HEK293 (cell line): ENCODE measurements at regions not wholly inside any gene's neighbourhood (a gene's known extent, or its start where the extent isn't known, plus 50 kb on each side); places are given as distances from the start of the nearest gene placed in this dataset.

Experiments
- CTCF ChIA-PET: fragments of 350-600 bp; formaldehyde crosslinking; extraction: SDS; loops from one replicate; lab custom pipeline; 2021; ENCODE audit warnings: antibody characterized with exemption; lab: Yijun Ruan, JAX
- POLR2A ChIA-PET: fragments of 300-600 bp; formaldehyde crosslinking; extraction: SDS; loops from one replicate; lab custom pipeline; 2020; ENCODE audit warnings: antibody characterized with exemption, inconsistent platforms; lab: Yijun Ruan, JAX
- H3K27ac ChIP-seq: fragments of 200-500 bp; sonication (Bioruptor generic); 2 replicates; pipeline ENCODE4 v1.5.1; 2014; ENCODE audit warnings: low read depth, low read length, control low read depth, inconsistent platforms; ENCODE audit errors: extremely low read depth
- H3K36me3 ChIP-seq, 2 experiments: fragments of 200-500 bp in 1 of 2; sonication (Bioruptor generic) in 1 of 2; 1 replicate in 1 of 2; 2 replicates in 1 of 2; pipeline ENCODE4 v1.5.1; 2014 to 2017; ENCODE audit warnings: inconsistent platforms in 2 of 2, low read length in 2 of 2; ENCODE audit not compliant: control insufficient read depth in 2 of 2, insufficient read depth in 1 of 2
- H3K4me1 ChIP-seq: fragments of 200-500 bp; sonication (Bioruptor generic); 2 replicates; pipeline ENCODE4 v1.5.1; 2014; ENCODE audit warnings: mild to moderate bottlenecking, low read length, inconsistent platforms; ENCODE audit not compliant: control insufficient read depth, insufficient read depth
- H3K4me3 ChIP-seq: 2 replicates; pipeline ENCODE4 v1.5.1; 2011; ENCODE audit warnings: low read depth, mild to moderate bottlenecking, control low read depth, low read length, moderate library complexity
- H3K9me3 ChIP-seq: fragments of 200-500 bp; sonication (Bioruptor generic); 2 replicates; pipeline ENCODE4 v1.5.1; 2014; ENCODE audit warnings: low read depth, low read length, inconsistent platforms; ENCODE audit not compliant: control insufficient read depth, insufficient read depth
- BCL11A ChIP-seq: fragments of 450-650 bp; formaldehyde crosslinking; IDR thresholded peaks from 2 replicates; pipeline ENCODE4 v1.5.1; 2016; ENCODE audit warnings: low read depth, missing biosample characterization, missing genetic modification characterization
- GFI1B ChIP-seq: fragments of 450-650 bp; formaldehyde crosslinking; IDR thresholded peaks from 2 replicates; pipeline ENCODE4 v1.5.1; 2016; ENCODE audit warnings: missing biosample characterization, missing genetic modification characterization
- GLI2 ChIP-seq: fragments of 450-650 bp; formaldehyde crosslinking; IDR thresholded peaks from 2 replicates; pipeline ENCODE4; 2017; ENCODE audit warnings: missing biosample characterization, missing genetic modification characterization, low read depth, borderline replicate concordance
- HOXD13 ChIP-seq: sonication (generic); formaldehyde crosslinking; IDR thresholded peaks from 2 replicates; pipeline ENCODE4 v1.8.0; 2022; ENCODE audit warnings: missing genetic modification reagents, borderline replicate concordance
- KLF16 ChIP-seq: fragments of 450-650 bp; formaldehyde crosslinking; IDR thresholded peaks from 2 replicates; pipeline ENCODE4 v1.5.1; 2017; ENCODE audit warnings: missing biosample characterization, missing genetic modification characterization
- OVOL3 ChIP-seq: fragments of 450-650 bp; formaldehyde crosslinking; IDR thresholded peaks from 2 replicates; pipeline ENCODE4 v1.5.1; 2016; ENCODE audit warnings: missing biosample characterization, missing genetic modification characterization
- RBAK ChIP-seq: fragments of 450-650 bp; formaldehyde crosslinking; IDR thresholded peaks from 2 replicates; pipeline ENCODE4 v1.5.1; 2016; ENCODE audit warnings: missing biosample characterization, missing genetic modification characterization
- SCRT1 ChIP-seq: fragments of 450-650 bp; formaldehyde crosslinking; IDR thresholded peaks from 2 replicates; pipeline ENCODE4 v1.5.1; 2016; ENCODE audit warnings: missing biosample characterization, missing genetic modification characterization, borderline replicate concordance
- ZBTB20 ChIP-seq: fragments of 450-650 bp; formaldehyde crosslinking; IDR thresholded peaks from 2 replicates; pipeline ENCODE4 v1.5.1; 2016; ENCODE audit warnings: missing biosample characterization, missing genetic modification characterization
- ZBTB21 ChIP-seq: fragments of 450-650 bp; formaldehyde crosslinking; IDR thresholded peaks from 2 replicates; pipeline ENCODE4 v1.5.1; 2017; ENCODE audit warnings: missing biosample characterization, missing genetic modification characterization
- ZFP37 ChIP-seq: fragments of 450-650 bp; formaldehyde crosslinking; IDR thresholded peaks from 2 replicates; pipeline ENCODE4 v1.5.1; 2016; ENCODE audit warnings: missing biosample characterization, missing genetic modification characterization
- ZNF112 ChIP-seq: fragments of 450-650 bp; formaldehyde crosslinking; IDR thresholded peaks from 2 replicates; pipeline ENCODE4 v1.5.0; 2017; ENCODE audit warnings: missing biosample characterization, missing genetic modification characterization
- ZNF155 ChIP-seq: fragments of 450-650 bp; formaldehyde crosslinking; IDR thresholded peaks from 2 replicates; pipeline ENCODE4 v1.5.1; 2016; ENCODE audit warnings: missing biosample characterization, missing genetic modification characterization
- ZNF221 ChIP-seq: fragments of 450-650 bp; formaldehyde crosslinking; IDR thresholded peaks from 2 replicates; pipeline ENCODE4 v1.5.1; 2017; ENCODE audit warnings: missing biosample characterization, missing genetic modification characterization, borderline replicate concordance
- ZNF292 ChIP-seq: fragments of 450-650 bp; formaldehyde crosslinking; IDR thresholded peaks from 2 replicates; pipeline ENCODE4 v1.5.1; 2016; ENCODE audit warnings: low read depth, missing biosample characterization, missing genetic modification characterization, borderline replicate concordance
- ZNF335 ChIP-seq: fragments of 450-650 bp; formaldehyde crosslinking; conservative IDR thresholded peaks from 2 replicates; pipeline ENCODE4 v1.5.1; 2016; ENCODE audit warnings: missing biosample characterization, missing genetic modification characterization
- ZNF354C ChIP-seq: fragments of 450-650 bp; formaldehyde crosslinking; IDR thresholded peaks from 2 replicates; pipeline ENCODE4 v1.5.1; 2016; ENCODE audit warnings: missing biosample characterization, missing genetic modification characterization, low read depth, borderline replicate concordance
- ZNF366 ChIP-seq: fragments of 450-650 bp; formaldehyde crosslinking; conservative IDR thresholded peaks from 2 replicates; pipeline ENCODE4 v1.5.1; 2016; ENCODE audit warnings: missing biosample characterization, missing genetic modification characterization
- ZNF48 ChIP-seq: fragments of 450-650 bp; formaldehyde crosslinking; IDR thresholded peaks from 2 replicates; pipeline ENCODE4 v1.5.1; 2016; ENCODE audit warnings: missing biosample characterization, missing genetic modification characterization
- ZNF548 ChIP-seq: fragments of 450-650 bp; formaldehyde crosslinking; IDR thresholded peaks from 2 replicates; pipeline ENCODE4 v1.5.1; 2016; ENCODE audit warnings: missing biosample characterization, missing genetic modification characterization
- ZNF843 ChIP-seq: fragments of 450-650 bp; formaldehyde crosslinking; IDR thresholded peaks from 2 replicates; pipeline ENCODE4 v1.5.1; 2016; ENCODE audit warnings: missing biosample characterization, missing genetic modification characterization
- ZXDB ChIP-seq: fragments of 450-650 bp; formaldehyde crosslinking; IDR thresholded peaks from 2 replicates; pipeline ENCODE4 v1.5.1; 2016; ENCODE audit warnings: missing biosample characterization, missing genetic modification characterization
- TF ChIP-seq, protein P1 (sequence below): IDR thresholded peaks from 2 replicates; pipeline ENCODE4 v1.6.1; 2011; ENCODE audit warnings: mild to moderate bottlenecking, low read depth, low read length, borderline replicate concordance

- TF ChIP-seq ZBTB20 = no peak
- TF ChIP-seq ZNF112 (tag by site-specific recombination) = no peak
Measured at GRCh38 chr4:79027656-79028055, 88.4 kb upstream of the PAQR3 start (continued).

DNA sequence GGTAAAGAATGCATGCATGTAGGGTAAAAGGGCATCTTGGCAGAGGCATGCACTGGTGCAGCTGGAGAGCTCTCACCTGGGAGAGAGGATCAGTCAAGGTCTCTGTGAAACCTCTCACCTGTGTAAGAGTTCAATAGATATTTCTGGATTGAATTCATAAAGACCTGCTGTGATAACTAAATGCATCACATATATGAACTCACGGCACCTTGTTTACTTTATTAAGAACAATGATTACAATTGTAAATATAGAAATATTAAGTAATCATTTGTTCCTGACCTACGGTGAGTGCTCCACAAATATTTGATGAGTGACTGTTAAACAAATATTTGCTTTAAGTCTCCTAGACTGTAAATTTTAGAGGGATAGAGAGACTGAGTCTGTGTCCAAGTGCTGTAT lies 85.9 kb upstream of the PAQR3 start:
- Histone ChIP-seq H3K27ac (no peak overlapping the region), H3K36me3 (no peaks in the 10 kb centered on the region)
- TF ChIP-seq ZFP37 (tag by site-specific recombination) (no peak), GFI1B (tag by site-specific recombination) (no peak)
- TF ChIP-seq, all 188 proteins: peak for 0
- no peak overlapping the region for H3K4me3 ChIP-seq
- CTCF ChIA-PET = no interaction called here
- no peaks in the 10 kb centered on the region for H3K9me3 ChIP-seq
- POLR2A ChIA-PET = no interaction called here
- H3K4me1 ChIP-seq = no peaks in the 10 kb centered on the region

DNA sequence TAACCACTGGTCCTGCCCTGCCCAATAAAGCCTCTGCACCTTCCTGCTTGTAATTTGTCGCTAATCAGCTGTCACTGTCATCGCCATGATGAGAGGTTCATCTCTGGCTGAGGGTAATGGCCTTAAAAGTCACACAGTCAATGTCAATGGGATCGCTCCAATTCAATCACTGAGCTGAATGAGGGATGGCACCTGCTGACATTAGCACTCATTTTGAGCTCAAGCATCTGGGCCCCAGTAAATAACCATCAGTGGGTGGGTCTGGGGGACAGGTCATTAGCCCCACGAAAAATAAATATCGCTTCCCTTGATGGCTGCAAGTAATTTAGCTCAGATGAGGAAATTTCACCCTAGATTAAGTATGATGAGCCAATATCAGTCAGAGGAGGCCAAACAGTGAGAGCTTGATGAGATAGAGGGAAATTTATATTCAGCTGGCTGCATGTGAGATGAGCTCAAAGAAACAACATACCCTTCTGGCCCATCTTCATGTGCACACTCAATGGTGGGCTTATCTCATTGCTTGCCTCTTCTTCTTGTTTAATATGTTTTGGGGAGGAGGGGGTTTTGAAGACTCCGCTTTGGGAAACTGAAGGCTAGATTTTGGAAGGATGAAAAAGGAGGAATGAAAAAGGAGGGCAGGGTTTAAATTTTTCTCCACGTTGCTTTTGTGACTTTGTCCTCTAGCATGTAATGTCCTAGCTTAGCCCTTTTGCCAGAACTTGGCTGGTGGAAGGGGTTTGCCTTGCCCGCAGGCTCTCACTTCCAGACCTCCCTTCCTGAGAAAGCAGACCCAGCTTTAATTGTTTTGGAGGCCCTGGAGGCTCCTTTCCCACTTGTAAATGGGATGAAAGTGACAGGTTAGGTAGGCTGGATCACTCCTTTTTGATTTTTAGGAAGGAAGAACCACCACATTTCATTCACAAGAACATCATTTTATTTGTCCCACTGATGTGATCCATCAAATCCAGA lies 84.8 kb upstream of the PAQR3 start:
- ChIA-PET CTCF (no interaction called here), POLR2A (no interaction called here)
- H3K27ac ChIP-seq = no peak overlapping the region
- no peak for TF ChIP-seq ZNF548 (tag by site-specific recombination)
- no peak for TF ChIP-seq BCL11A (tag by site-specific recombination)
- TF ChIP-seq RBAK (tag by site-specific recombination) = no peak
- no peak for TF ChIP-seq ZNF843 (tag by site-specific recombination)
- TF ChIP-seq ZBTB21 (tag by site-specific recombination) = no peak
- TF ChIP-seq GLI2 (tag by site-specific recombination) = no peak
- no peak for TF ChIP-seq OVOL3 (tag by site-specific recombination)
- no peak for TF ChIP-seq ZNF354C (tag by site-specific recombination)
- TF ChIP-seq SCRT1 = no peak
- no peak for TF ChIP-seq ZNF221 (tag by site-specific recombination)
- TF ChIP-seq ZNF335 (tag by site-specific recombination) = no peak
- TF ChIP-seq HOXD13 (CRISPR knock-in tag) = no peak
- TF ChIP-seq ZXDB (tag by site-specific recombination) = no peak
- no peak for TF ChIP-seq KLF16 (tag by site-specific recombination)
- TF ChIP-seq, protein P1, sequence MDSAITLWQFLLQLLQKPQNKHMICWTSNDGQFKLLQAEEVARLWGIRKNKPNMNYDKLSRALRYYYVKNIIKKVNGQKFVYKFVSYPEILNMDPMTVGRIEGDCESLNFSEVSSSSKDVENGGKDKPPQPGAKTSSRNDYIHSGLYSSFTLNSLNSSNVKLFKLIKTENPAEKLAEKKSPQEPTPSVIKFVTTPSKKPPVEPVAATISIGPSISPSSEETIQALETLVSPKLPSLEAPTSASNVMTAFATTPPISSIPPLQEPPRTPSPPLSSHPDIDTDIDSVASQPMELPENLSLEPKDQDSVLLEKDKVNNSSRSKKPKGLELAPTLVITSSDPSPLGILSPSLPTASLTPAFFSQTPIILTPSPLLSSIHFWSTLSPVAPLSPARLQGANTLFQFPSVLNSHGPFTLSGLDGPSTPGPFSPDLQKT = no peak
- no peak for TF ChIP-seq ZNF292
- TF ChIP-seq ZNF155 (tag by site-specific recombination) = no peak
- TF ChIP-seq ZNF366 (tag by site-specific recombination) = no peak
- no peak for TF ChIP-seq ZNF48 (tag by site-specific recombination)
- no peaks in the 10 kb centered on the region for H3K4me1 ChIP-seq
- no peak overlapping the region for H3K4me3 ChIP-seq
- H3K36me3 ChIP-seq = no peaks in the 10 kb centered on the region
- H3K9me3 ChIP-seq = no peaks in the 10 kb centered on the region
